Activated CD4-positive, alpha-beta T cell treated with anti-CD3 and anti-CD28 coated beads for 24 hours (primary cell): ENCODE measurements at regions not wholly inside any gene's neighbourhood (a gene's known extent, or its start where the extent isn't known, plus 50 kb on each side); places are given as distances from the start of the nearest gene placed in this dataset.

Experiments
- DNase-seq, 2 donors: peaks; one replicate each; pipeline ENCODE4 v3.0.0-alpha.2; 2020; ENCODE audit warnings: low read depth in 2 of 2

- DNase-seq, result no peak
Measured at GRCh38 chr9:78599926-78600325, 303.0 kb downstream of the PSAT1 start.

DNA sequence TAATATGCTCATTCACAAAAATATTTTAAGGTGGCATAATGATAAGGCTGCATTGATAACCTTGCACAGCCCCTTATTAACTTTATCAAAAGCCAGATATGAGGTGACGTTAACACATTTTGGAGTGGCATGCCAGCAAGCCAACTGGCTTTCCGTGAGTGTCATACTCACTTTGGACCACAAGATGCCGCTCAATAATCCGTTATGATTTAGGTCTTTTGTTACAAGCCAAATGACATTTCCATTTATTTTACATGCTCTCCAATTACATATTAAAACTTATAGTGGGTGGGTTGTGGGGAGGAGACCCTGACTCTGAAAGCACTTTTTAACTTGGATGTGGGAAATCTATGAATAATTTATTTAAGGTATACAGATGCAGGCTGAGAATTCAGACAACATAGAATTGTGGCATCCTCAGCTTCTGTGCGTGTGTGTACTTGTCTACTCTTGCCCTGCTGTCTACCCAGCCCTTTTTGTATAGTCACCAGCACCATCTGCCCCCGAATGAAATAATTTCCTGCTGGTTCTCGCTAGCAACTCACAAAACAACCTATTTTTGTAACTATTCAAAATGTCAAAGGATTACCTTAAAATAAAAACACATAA lies 305.1 kb downstream of the PSAT1 start:
- DNase-seq, result no peak

GRCh38 chr9:78605041-78606000 lies 308.4 kb downstream of the PSAT1 start:
- DNase-seq, result no peak

DNA sequence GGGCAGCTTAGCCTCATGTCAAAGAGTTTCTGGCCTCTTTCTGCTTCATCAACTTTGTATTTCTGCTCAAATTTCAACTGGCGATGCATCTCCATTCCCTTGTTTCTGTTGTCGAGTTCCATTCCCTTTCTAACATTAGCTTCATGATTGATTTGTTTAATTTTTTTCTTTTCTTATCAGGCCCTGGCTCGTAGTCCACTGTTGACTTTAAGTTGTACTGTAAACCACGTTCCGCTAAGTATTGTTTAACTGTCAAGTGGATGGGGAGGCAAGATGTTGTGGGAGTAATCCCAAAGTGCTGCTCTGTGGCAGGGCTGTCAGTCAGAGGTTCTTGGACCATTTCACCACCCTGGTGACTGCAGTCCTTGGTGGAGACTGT lies 309.1 kb downstream of the PSAT1 start:
- no peak for DNase-seq

DNA sequence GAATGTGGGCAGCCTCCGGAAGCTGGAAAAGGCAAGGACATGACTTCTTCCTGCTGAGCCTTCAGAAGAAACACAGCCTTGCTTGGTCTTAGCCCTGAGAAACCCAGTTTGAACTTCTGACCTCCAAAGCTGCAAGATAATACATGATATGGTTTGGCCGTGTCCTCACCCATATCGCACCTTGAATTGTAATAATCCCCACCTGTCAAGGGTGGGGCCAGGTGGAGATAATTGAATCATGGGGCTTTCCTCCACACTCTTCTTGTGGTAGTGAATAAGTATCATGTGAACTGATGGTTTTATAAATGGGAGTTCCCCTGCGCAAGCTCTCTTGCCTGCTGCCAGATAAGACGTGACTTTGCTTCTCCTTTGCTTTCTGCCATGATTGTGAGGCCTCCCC lies 310.9 kb downstream of the PSAT1 start:
- no peak for DNase-seq

DNA sequence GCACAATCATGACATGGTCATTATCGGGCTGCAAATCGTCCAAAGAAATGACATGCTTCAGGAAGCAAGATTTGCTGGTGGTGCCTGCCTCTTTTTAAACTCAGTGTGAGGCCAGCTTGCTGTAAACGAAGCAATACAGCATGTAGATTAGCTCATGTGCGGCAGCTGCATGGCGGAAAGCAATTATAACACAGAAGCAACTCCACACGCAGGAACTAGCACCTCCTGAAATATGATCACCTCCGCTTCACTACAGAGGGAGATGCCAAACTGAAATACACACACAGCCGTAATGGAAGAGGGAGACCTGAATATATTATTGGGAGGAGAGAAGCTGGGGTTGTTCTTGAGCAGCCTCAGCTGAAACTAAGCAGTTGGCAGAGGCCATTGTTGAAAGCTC lies 312.5 kb downstream of the PSAT1 start:
- DNase-seq, result no peak

DNA sequence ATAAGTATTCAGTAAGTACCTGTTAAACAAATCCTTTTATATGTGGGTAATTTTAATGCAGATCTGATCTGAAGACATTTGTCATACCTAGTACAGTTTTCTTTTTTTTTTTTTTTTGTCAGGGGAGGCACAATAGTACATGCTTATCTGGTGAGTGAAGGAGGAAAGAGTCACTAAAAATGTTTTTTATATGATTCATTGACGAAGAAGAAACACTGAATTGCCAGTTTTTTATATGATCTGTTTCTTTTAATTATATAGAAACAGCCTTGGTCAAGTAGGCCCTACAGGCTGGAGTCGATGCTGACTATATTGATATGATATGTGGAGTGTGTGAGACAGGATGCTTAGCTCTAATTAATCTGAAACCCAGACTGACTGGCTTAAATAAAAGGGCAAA lies 315.2 kb downstream of the PSAT1 start:
- no peak for DNase-seq

GRCh38 chr9:78613006-78613405 lies 316.1 kb downstream of the PSAT1 start:
- DNase-seq, result no peak

GRCh38 chr9:78614892-78615291 lies 318.0 kb downstream of the PSAT1 start:
- no peak for DNase-seq

GRCh38 chr9:78615372-78615771 lies 318.4 kb downstream of the PSAT1 start:
- no peak for DNase-seq

- no peak for DNase-seq
Measured at GRCh38 chr9:78618735-78619134, 321.8 kb downstream of the PSAT1 start.

- no peak for DNase-seq
Measured at GRCh38 chr9:78620303-78620702, 323.4 kb downstream of the PSAT1 start.

DNA sequence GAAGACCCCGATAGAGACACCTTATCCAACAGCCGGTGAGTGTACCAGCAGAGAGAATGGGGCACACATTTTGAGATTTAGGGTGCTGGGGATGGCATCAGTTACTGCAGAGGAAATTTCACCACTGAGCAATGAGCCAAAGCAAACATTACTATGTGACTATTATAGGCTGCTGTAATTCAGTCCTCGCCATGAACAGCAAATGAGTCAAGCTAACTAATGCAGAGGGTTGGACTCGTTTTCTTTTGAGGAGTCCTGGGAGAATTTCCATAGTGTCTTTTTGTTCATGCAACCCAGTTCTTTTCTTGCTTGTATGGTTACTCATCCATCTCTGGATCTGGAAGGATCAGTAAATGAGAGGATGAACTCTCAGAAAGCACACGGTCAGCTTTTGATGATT lies 323.8 kb downstream of the PSAT1 start:
- DNase-seq, result no peak

- no peak for DNase-seq
Measured at GRCh38 chr9:78622126-78622525, 325.2 kb downstream of the PSAT1 start.

DNA sequence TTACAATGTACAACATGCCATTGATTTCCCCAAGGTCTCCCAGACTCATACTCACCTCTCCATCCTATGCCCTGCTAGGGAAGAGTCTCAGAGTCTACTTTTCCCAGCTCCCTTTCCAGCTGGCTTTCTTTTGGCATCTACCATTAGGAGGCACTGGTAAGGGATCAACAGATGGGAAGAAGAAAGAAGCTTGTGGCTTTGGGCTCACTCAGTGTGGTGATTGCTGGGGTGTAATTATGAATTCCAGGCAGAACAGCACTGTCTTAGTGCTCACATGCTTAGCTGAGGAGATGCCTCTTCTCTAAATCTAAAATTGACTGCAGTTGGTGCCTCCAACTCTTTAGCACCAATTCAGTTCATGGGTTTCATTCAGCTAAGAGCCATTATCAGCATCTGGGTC lies 330.0 kb downstream of the PSAT1 start:
- no peak for DNase-seq

- no peak for DNase-seq
Measured at GRCh38 chr9:78630966-78631365, 334.0 kb downstream of the PSAT1 start.

GRCh38 chr9:78640728-78641127 lies 343.8 kb downstream of the PSAT1 start:
- DNase-seq, result no peak

DNA sequence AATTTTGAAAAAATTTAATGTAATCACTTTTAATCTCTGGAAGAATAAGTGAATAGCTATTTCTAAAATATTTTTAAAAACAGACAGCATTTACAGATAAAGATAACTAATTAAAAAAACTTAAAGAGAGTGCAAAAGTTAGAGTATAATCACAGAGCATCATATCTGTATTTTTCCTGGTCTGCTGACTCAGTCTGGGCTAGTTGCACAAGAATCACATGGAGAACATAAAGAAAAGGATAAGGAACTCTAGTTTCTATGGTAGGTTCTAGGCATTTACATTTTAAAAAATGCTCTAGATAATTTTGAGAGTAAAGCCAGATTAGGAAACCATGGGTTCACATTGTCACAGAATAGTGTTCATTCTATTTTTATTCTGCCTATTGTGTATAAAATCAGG lies 347.4 kb downstream of the PSAT1 start:
- DNase-seq, result no peak

- DNase-seq, result no peak
Measured at GRCh38 chr9:78654324-78654723, 357.4 kb downstream of the PSAT1 start.

DNA sequence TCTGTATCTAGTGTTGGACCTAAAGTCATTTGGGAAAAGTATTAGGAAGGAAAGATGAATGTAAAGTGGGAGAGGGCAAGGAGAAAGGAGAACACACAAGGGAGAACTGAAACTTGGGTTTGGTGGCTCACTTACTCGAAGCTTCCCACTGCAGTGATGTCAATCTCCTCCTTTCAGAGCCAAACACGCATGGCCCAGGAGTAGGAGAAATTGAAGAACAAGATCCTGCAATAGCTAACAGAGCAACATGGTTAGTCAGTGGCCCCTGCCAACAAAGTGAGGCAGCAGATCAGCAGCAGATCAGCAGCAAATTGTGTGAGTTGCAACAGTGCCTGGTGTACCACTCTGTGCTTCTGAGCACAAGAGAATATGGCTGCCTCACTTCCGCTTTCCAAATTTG lies 366.4 kb downstream of the PSAT1 start:
- no peak for DNase-seq

DNA sequence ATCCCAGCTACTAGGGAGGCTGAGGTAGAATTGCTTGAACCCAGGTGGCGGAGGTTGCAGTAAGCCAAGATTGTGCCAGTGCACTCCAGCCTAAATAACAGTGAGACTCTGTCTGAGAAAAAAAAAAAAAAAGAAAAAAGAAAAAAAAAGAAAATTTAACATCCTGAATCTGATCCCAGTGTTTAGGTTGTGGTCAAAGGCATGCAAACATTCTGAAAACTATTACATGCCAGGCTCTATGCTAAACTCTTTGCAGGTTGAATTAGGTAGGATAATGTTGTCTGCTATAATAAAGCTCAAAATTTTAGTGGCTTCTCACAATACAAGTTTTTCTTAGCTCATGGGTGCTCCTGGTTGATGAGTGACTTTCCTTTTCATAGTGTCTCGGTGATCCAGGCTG lies 367.4 kb downstream of the PSAT1 start:
- DNase-seq, result no peak

- no peak for DNase-seq
Measured at GRCh38 chr9:78666818-78667414, 370.0 kb downstream of the PSAT1 start.
